Loucy (cell line): ENCODE measurements at regions not wholly inside any gene's neighbourhood (a gene's known extent, or its start where the extent isn't known, plus 50 kb on each side); places are given as distances from the start of the nearest gene placed in this dataset.

Experiments used
- EZH2phosphoT487 ChIP-seq: fragments of 200-600 bp; IDR thresholded peaks from 2 replicates; pipeline ENCODE4 v1.6.1; 2018; ENCODE audit warnings: antibody characterized with exemption, mild to moderate bottlenecking, moderate library complexity, borderline replicate concordance
- TF ChIP-seq, protein P1 (sequence below): fragments of 200-600 bp; sonication (generic); conservative IDR thresholded peaks from 2 replicates; pipeline ENCODE4 v1.5.1; 2014; ENCODE audit warnings: mild to moderate bottlenecking, antibody characterized with exemption, low read length

DNA sequence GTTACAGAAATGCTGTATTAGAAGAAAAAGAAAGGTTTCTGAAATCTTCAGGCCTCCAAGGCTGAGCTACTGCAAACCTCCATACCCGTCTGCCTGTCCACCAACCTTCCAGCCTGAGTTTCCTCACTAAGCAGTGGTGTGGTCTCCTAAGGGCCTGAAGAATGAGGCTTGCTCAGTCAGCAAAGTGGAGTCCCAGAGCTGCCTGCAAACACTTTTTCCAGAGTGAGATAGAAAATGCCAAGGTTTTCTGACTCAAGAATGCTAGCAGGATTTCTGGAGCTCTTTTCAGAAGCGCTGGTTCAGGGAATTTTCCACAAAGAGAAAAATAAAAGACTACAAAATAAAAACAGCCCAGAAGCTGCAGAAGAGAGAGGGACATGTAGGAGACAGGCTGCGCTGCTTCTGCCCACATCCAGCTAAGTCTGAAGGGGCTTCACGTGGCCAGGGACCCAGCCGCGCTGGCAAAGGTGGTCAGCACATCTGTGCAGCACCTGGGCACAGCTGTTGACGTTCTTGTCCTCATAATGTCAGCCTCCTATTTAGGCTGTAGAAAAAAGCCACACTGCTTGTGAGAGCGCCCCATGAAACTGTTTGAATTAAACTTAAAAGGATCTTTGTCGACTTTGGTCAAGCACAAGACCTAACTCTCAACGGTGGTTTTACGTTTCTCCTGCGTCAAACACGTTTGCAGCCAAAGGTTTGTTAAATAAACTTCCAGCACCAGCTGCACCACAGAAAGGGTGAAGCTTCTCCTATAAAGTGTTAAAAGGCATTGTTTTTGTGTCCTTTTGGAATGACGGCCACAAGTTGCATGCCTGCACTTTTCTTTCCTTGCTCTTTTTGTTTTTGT lies 209.0 kb downstream of the THBS2 start:
- TF ChIP-seq, protein P1, sequence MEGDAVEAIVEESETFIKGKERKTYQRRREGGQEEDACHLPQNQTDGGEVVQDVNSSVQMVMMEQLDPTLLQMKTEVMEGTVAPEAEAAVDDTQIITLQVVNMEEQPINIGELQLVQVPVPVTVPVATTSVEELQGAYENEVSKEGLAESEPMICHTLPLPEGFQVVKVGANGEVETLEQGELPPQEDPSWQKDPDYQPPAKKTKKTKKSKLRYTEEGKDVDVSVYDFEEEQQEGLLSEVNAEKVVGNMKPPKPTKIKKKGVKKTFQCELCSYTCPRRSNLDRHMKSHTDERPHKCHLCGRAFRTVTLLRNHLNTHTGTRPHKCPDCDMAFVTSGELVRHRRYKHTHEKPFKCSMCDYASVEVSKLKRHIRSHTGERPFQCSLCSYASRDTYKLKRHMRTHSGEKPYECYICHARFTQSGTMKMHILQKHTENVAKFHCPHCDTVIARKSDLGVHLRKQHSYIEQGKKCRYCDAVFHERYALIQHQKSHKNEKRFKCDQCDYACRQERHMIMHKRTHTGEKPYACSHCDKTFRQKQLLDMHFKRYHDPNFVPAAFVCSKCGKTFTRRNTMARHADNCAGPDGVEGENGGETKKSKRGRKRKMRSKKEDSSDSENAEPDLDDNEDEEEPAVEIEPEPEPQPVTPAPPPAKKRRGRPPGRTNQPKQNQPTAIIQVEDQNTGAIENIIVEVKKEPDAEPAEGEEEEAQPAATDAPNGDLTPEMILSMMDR, result no peak
- no peak for TF ChIP-seq EZH2phosphoT487
